Testis (tissue), 2 donors: ENCODE measurements at regions not wholly inside any gene's neighbourhood (a gene's known extent, or its start where the extent isn't known, plus 50 kb on each side); places are given as distances from the start of the nearest gene placed in this dataset.

Experiments used
- CTCF ChIP-seq, 3 experiments: fragments of 450-650 bp in 2 of 3; fragments of 200-600 bp in 1 of 3; sonication (generic) in 1 of 3; IDR thresholded peaks; one replicate each; pipeline ENCODE4 v1.5.1; 2016 to 2019; ENCODE audit warnings: antibody characterized with exemption in 3 of 3, mild to moderate bottlenecking in 2 of 3, moderate library complexity in 1 of 3
- POLR2A ChIP-seq: fragments of 450-650 bp; IDR thresholded peaks from one replicate; pipeline ENCODE4 v1.6.1; 2017; ENCODE audit warnings: antibody characterized with exemption, mild to moderate bottlenecking, moderate library complexity

GRCh38 chr2:241943209-241943850, 73.8 kb downstream of the RTP5 start:
- TF ChIP-seq CTCF (IDR thresholded peaks at IDR 0.05) (no peak), POLR2A (no peak)
